Liver (tissue), 8 donors: ENCODE measurements at regions not wholly inside any gene's neighbourhood (a gene's known extent, or its start where the extent isn't known, plus 50 kb on each side); places are given as distances from the start of the nearest gene placed in this dataset.

Experiments
- DNase-seq: peaks from one replicate; pipeline ENCODE4 v3.0.0-alpha.2; 2017; ENCODE audit warnings: low spot score
- H3K27ac ChIP-seq, 2 donors: one replicate each; pipeline ENCODE4 v1.7.0; 2013; ENCODE audit warnings: inconsistent platforms in 2 of 2, low read length in 2 of 2, control low read depth in 1 of 2, low read depth in 1 of 2, mild to moderate bottlenecking in 1 of 2
- H3K27me3 ChIP-seq, 4 donors: one replicate each; pipeline versions ENCODE4 v1.6.1 to v1.7.0; 2013; ENCODE audit warnings: low read length in 3 of 4, inconsistent platforms in 1 of 4, mild to moderate bottlenecking in 1 of 4, moderate library complexity in 1 of 4; ENCODE audit not compliant: control insufficient read depth in 4 of 4, insufficient read depth in 4 of 4
- H3K36me3 ChIP-seq, 4 donors: one replicate each; pipeline versions ENCODE4 v1.6.1 to v1.7.0; 2013; ENCODE audit warnings: low read length in 3 of 4, mild to moderate bottlenecking in 3 of 4, low read depth in 1 of 4, moderate library complexity in 1 of 4; ENCODE audit not compliant: control insufficient read depth in 4 of 4, insufficient read depth in 3 of 4
- H3K4me1 ChIP-seq, 4 donors: one replicate each; pipeline versions ENCODE4 v1.6.1 to v1.7.0; 2013; ENCODE audit warnings: low read length in 3 of 4, mild to moderate bottlenecking in 3 of 4, moderate library complexity in 1 of 4; ENCODE audit not compliant: control insufficient read depth in 4 of 4, insufficient read depth in 4 of 4
- H3K4me3 ChIP-seq, 3 donors: one replicate each; pipeline versions ENCODE4 v1.6.1 to v1.7.0; 2013; ENCODE audit warnings: low read length in 3 of 3, control low read depth in 1 of 3, low read depth in 1 of 3, mild to moderate bottlenecking in 1 of 3
- H3K9ac ChIP-seq, 2 donors: one replicate each; pipeline ENCODE4 v1.7.0; 2013; ENCODE audit warnings: low read length in 2 of 2, mild to moderate bottlenecking in 2 of 2, moderate library complexity in 2 of 2, control low read depth in 1 of 2, low read depth in 1 of 2
- H3K9me3 ChIP-seq, 4 donors: one replicate each; pipeline versions ENCODE4 v1.6.1 to v1.7.0; 2013; ENCODE audit warnings: low read length in 3 of 4; ENCODE audit not compliant: control insufficient read depth in 4 of 4
- ATF3 ChIP-seq: IDR thresholded peaks from 2 replicates; pipeline ENCODE4 v1.6.1; 2016; ENCODE audit warnings: antibody characterized with exemption
- CTCF ChIP-seq: fragments of 150-350 bp; IDR thresholded peaks from 2 replicates; pipeline ENCODE4 v1.5.1; 2017; ENCODE audit warnings: improper control_type of control experiment, low read depth, low read length; ENCODE audit not compliant: missing input control
- EGR1 ChIP-seq, 2 donors: IDR thresholded peaks; 2 replicates each; pipeline ENCODE4 v1.6.1; 2016 to 2018; ENCODE audit warnings: antibody characterized with exemption in 2 of 2, low read depth in 2 of 2
- FOXA1 ChIP-seq: IDR thresholded peaks from 2 replicates; pipeline ENCODE4 v1.6.1; 2016; ENCODE audit warnings: antibody characterized with exemption
- FOXA2 ChIP-seq: IDR thresholded peaks from 2 replicates; pipeline ENCODE4 v1.6.1; 2016; ENCODE audit warnings: antibody characterized with exemption
- GABPA ChIP-seq, 2 donors: IDR thresholded peaks in 1 of 2; conservative IDR thresholded peaks in 1 of 2; 2 replicates each; pipeline ENCODE4 v1.6.1; 2016; ENCODE audit warnings: antibody characterized with exemption in 2 of 2, mild to moderate bottlenecking in 1 of 2, moderate library complexity in 1 of 2
- HNF4A ChIP-seq, 2 donors: conservative IDR thresholded peaks; 2 replicates each; pipeline ENCODE4 v1.6.1; 2016; ENCODE audit warnings: antibody characterized with exemption in 2 of 2, mild to moderate bottlenecking in 2 of 2
- HNF4G ChIP-seq: IDR thresholded peaks from 2 replicates; pipeline ENCODE4 v1.6.1; 2016; ENCODE audit warnings: antibody characterized with exemption
- JUND ChIP-seq, 2 donors: IDR thresholded peaks; 2 replicates each; pipeline ENCODE4 v1.6.1; 2016; ENCODE audit warnings: antibody characterized with exemption in 2 of 2
- MAX ChIP-seq: IDR thresholded peaks from 2 replicates; pipeline ENCODE4 v1.6.1; 2016; ENCODE audit warnings: antibody characterized with exemption
- NR2F2 ChIP-seq: IDR thresholded peaks from 2 replicates; pipeline ENCODE4 v1.6.1; 2016; ENCODE audit warnings: antibody characterized with exemption
- RAD21 ChIP-seq, 2 donors: IDR thresholded peaks; 2 replicates each; pipeline ENCODE4 v1.6.1; 2016; ENCODE audit warnings: antibody characterized with exemption in 2 of 2, mild to moderate bottlenecking in 2 of 2
- REST ChIP-seq: IDR thresholded peaks from 2 replicates; pipeline ENCODE4 v1.6.1; 2016; ENCODE audit warnings: antibody characterized with exemption, mild to moderate bottlenecking
- RXRA ChIP-seq, 2 donors: IDR thresholded peaks; 2 replicates each; pipeline ENCODE4 v1.6.1; 2017 to 2018; ENCODE audit warnings: antibody characterized with exemption in 2 of 2, mild to moderate bottlenecking in 1 of 2
- SP1 ChIP-seq: IDR thresholded peaks from 2 replicates; pipeline ENCODE4 v1.6.1; 2018; ENCODE audit warnings: antibody characterized with exemption, mild to moderate bottlenecking
- TAF1 ChIP-seq: conservative IDR thresholded peaks from 2 replicates; pipeline ENCODE4 v1.6.1; 2016; ENCODE audit warnings: antibody characterized with exemption, mild to moderate bottlenecking
- YY1 ChIP-seq: IDR thresholded peaks from 2 replicates; pipeline ENCODE4 v1.6.1; 2016; ENCODE audit warnings: antibody characterized with exemption, mild to moderate bottlenecking
- ZBTB33 ChIP-seq: IDR thresholded peaks from 2 replicates; pipeline ENCODE4 v1.6.1; 2016; ENCODE audit warnings: antibody characterized with exemption
- WGBS: extraction: QIAGEN DNeasy Blood & Tissue Kit; methylation state at CpG from one replicate; pipeline ENCODE4 v1.1.7; 2013; 5-methylcytosine and 5-hydroxymethylcytosine counted together
- donor health status: healthy.
- donor health status: healthy.
- donor health status: healthy.
- donor health status: healthy.
- donor health status: healthy.

GRCh38 chr6:11327961-11328360 is 95.5 kb upstream of the NEDD9 start:
- no peak overlapping the region for H3K4me3 ChIP-seq
- H3K4me1 ChIP-seq: peaks cover 0 to 4% (median 0%) of the 10 kb centered on the region in 4 donors
- no peak overlapping the region for H3K9ac ChIP-seq
- no peak for TF ChIP-seq JUND (IDR thresholded peaks at IDR 0.05)
- no peak for TF ChIP-seq RAD21 (IDR thresholded peaks at IDR 0.05)
- TF ChIP-seq HNF4A (conservative IDR thresholded peaks at IDR 0.05): no peak
- TF ChIP-seq SP1: no peak
- TF ChIP-seq EGR1 (IDR thresholded peaks at IDR 0.05; ENCODE audit: low read depth in 2 of 2): no peak
- no peak for TF ChIP-seq ZBTB33
- TF ChIP-seq MAX: no peak
- TF ChIP-seq GABPA (IDR thresholded peaks at IDR 0.05 in 1 of 2, conservative IDR thresholded peaks at IDR 0.05 in 1 of 2): no peak
- TF ChIP-seq NR2F2: no peak
- no peak for TF ChIP-seq FOXA2
- no peak for TF ChIP-seq FOXA1
- no peak for TF ChIP-seq RXRA (IDR thresholded peaks at IDR 0.05)
- no peak for TF ChIP-seq YY1
- no peak for TF ChIP-seq HNF4G
- TF ChIP-seq CTCF: no peak
- no peak for TF ChIP-seq TAF1
- no peak for TF ChIP-seq ATF3
- no peak overlapping the region for H3K27ac ChIP-seq
- WGBS: 91% methylated on average over 3 of the region's 3 CpGs
- no peaks in the 10 kb centered on the region for H3K36me3 ChIP-seq
- no peaks in the 10 kb centered on the region for H3K27me3 ChIP-seq
- no peaks in the 10 kb centered on the region for H3K9me3 ChIP-seq
- no peak for DNase-seq

- no peak for TF ChIP-seq TAF1
- TF ChIP-seq ATF3: no peak
- no peak for TF ChIP-seq YY1
- TF ChIP-seq MAX: no peak
- no peak for TF ChIP-seq EGR1 (IDR thresholded peaks at IDR 0.05; ENCODE audit: low read depth in 2 of 2)
- TF ChIP-seq GABPA (IDR thresholded peaks at IDR 0.05 in 1 of 2, conservative IDR thresholded peaks at IDR 0.05 in 1 of 2): no peak
- TF ChIP-seq REST: no peak
- TF ChIP-seq CTCF: no peak
- no peak for TF ChIP-seq NR2F2
- no peak for TF ChIP-seq RXRA (IDR thresholded peaks at IDR 0.05)
- no peak for TF ChIP-seq ZBTB33
- peaks cover 0 to 4% (median 0%) of the 10 kb centered on the region in 4 donors for H3K4me1 ChIP-seq
- no peak overlapping the region for H3K9ac ChIP-seq
- H3K27ac ChIP-seq: no peak overlapping the region
- DNase-seq: no peak
- no peaks in the 10 kb centered on the region for H3K27me3 ChIP-seq
- H3K4me3 ChIP-seq: no peak overlapping the region
- WGBS: 95% methylated on average over 2 of the region's 2 CpGs
- no peaks in the 10 kb centered on the region for H3K9me3 ChIP-seq
- H3K36me3 ChIP-seq: no peaks in the 10 kb centered on the region
Measured at GRCh38 chr6:11326116-11326515, 93.6 kb upstream of the NEDD9 start.
